ENCODE measurements at regions not wholly inside any gene's neighbourhood (a gene's known extent, or its start where the extent isn't known, plus 50 kb on each side); places are given as distances from the start of the nearest gene placed in this dataset.

DNA sequence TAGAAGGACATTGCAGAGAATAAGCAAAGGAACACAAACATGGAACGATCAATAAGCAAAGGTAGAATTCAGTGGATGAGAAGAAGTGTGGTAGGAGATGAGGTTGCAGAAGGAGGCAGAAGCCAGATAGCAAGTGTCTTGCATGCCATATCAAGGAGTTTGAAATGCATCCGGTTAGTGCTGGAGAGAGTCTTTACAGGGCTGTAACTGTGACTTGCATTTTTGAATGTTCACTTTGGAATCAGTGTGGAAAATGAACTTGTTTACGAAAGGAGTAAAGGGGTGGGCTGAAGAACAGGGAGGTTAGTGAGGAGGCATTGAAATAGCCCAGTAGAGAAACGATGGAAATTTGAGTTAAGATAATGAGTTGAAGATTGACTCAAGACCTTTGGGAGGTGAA lies 90.7 kb upstream of the MBNL2 start:
- ATAC-seq (ENCODE audit: low read depth) (no peak), DNase-seq (no peak)
- intact Hi-C loops (cut with micrococcal nuclease), result no loop called here
- ChIA-PET POLR2A (no interaction called here), CTCF (no interaction called here)
- TF ChIP-seq, protein P1, sequence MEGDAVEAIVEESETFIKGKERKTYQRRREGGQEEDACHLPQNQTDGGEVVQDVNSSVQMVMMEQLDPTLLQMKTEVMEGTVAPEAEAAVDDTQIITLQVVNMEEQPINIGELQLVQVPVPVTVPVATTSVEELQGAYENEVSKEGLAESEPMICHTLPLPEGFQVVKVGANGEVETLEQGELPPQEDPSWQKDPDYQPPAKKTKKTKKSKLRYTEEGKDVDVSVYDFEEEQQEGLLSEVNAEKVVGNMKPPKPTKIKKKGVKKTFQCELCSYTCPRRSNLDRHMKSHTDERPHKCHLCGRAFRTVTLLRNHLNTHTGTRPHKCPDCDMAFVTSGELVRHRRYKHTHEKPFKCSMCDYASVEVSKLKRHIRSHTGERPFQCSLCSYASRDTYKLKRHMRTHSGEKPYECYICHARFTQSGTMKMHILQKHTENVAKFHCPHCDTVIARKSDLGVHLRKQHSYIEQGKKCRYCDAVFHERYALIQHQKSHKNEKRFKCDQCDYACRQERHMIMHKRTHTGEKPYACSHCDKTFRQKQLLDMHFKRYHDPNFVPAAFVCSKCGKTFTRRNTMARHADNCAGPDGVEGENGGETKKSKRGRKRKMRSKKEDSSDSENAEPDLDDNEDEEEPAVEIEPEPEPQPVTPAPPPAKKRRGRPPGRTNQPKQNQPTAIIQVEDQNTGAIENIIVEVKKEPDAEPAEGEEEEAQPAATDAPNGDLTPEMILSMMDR (IDR thresholded peaks at IDR 0.05), result no peak
- Mint-ChIP-seq H3K4me3 (no peak overlapping the region), H3K4me1 (no peaks in the 10 kb centered on the region), H3K27ac (no peak overlapping the region), H3K36me3 (ENCODE audit: low read depth) (no peaks in the 10 kb centered on the region), H3K27me3 (no peaks in the 10 kb centered on the region), H3K9me3 (no peaks in the 10 kb centered on the region)

GRCh38 chr13:97133554-97133953 lies 88.6 kb upstream of the MBNL2 start:
- intact Hi-C loops (cut with micrococcal nuclease), result no loop called here
- DNase-seq, result no peak
- no peaks in the 10 kb centered on the region for H3K36me3 Mint-ChIP-seq (ENCODE audit: low read depth)
- POLR2A ChIA-PET, result no interaction called here
- ATAC-seq (ENCODE audit: low read depth), result no peak
- TF ChIP-seq, protein P1 (IDR thresholded peaks at IDR 0.05), result no peak
- no peak overlapping the region for H3K4me3 Mint-ChIP-seq
- no peaks in the 10 kb centered on the region for H3K9me3 Mint-ChIP-seq
- CTCF ChIA-PET, result no interaction called here
- H3K27me3 Mint-ChIP-seq, result peaks cover 2% of the 10 kb centered on the region
- no peaks in the 10 kb centered on the region for H3K4me1 Mint-ChIP-seq
- H3K27ac Mint-ChIP-seq, result no peak overlapping the region

GRCh38 chr13:97133955-97134354 lies 88.2 kb upstream of the MBNL2 start:
- CTCF ChIA-PET, result no interaction called here
- H3K27me3 Mint-ChIP-seq, result peaks cover 2% of the 10 kb centered on the region
- no peaks in the 10 kb centered on the region for H3K36me3 Mint-ChIP-seq (ENCODE audit: low read depth)
- DNase-seq (no peak), ATAC-seq (ENCODE audit: low read depth) (no peak)
- TF ChIP-seq, protein P1 (IDR thresholded peaks at IDR 0.05), result no peak
- no peaks in the 10 kb centered on the region for H3K9me3 Mint-ChIP-seq
- H3K27ac Mint-ChIP-seq, result no peak overlapping the region
- POLR2A ChIA-PET, result no interaction called here
- intact Hi-C loops (cut with micrococcal nuclease), result no loop called here
- H3K4me3 Mint-ChIP-seq, result no peak overlapping the region
- no peaks in the 10 kb centered on the region for H3K4me1 Mint-ChIP-seq

GRCh38 chr13:97134364-97135095 lies 87.6 kb upstream of the MBNL2 start:
- intact Hi-C loops (cut with micrococcal nuclease), result no loop called here
- ChIA-PET CTCF (no interaction called here), POLR2A (no interaction called here)
- H3K36me3 Mint-ChIP-seq (ENCODE audit: low read depth), result no peaks in the 10 kb centered on the region
- peaks cover 2% of the 10 kb centered on the region for H3K27me3 Mint-ChIP-seq
- no peaks in the 10 kb centered on the region for H3K9me3 Mint-ChIP-seq
- TF ChIP-seq, protein P1 (IDR thresholded peaks at IDR 0.05), result no peak
- no peak overlapping the region for H3K27ac Mint-ChIP-seq
- H3K4me3 Mint-ChIP-seq, result no peak overlapping the region
- no peaks in the 10 kb centered on the region for H3K4me1 Mint-ChIP-seq
- no peak for ATAC-seq (ENCODE audit: low read depth)
- DNase-seq, result no peak

DNA sequence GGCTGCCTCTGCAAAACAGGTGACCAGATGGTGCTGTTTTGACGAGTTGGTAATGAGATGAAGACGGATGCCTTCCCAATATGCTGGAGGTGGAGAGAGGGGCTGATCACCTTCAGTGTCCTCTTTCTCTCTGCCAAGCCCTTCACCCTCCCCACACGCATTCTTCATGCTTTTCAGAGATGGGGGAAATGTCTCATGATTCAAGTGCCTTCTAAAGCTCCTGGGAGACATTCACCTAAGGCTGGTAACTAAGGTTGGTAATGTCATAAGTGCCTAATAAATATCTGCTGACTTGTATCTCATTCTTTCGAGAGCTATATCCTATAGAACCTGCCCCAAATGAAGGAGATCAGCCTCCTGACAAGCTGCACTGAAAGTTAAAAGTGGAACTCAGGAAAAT lies 86.2 kb upstream of the MBNL2 start:
- ChIA-PET POLR2A (no interaction called here), CTCF (no interaction called here)
- H3K36me3 Mint-ChIP-seq (ENCODE audit: low read depth), result no peaks in the 10 kb centered on the region
- H3K4me3 Mint-ChIP-seq, result no peak overlapping the region
- no peaks in the 10 kb centered on the region for H3K9me3 Mint-ChIP-seq
- TF ChIP-seq, protein P1 (IDR thresholded peaks at IDR 0.05), result no peak
- intact Hi-C loops (cut with micrococcal nuclease), result no loop called here
- ATAC-seq (ENCODE audit: low read depth) (no peak), DNase-seq (no peak)
- no peak overlapping the region for H3K27ac Mint-ChIP-seq
- H3K4me1 Mint-ChIP-seq, result no peaks in the 10 kb centered on the region
- H3K27me3 Mint-ChIP-seq, result peaks cover 2% of the 10 kb centered on the region

All from activated B cell treated with CpG ODN at 0.5 μM for 24 hours (primary cell).